LNCaP clone FGC (cell line): ENCODE measurements at regions not wholly inside any gene's neighbourhood (a gene's known extent, or its start where the extent isn't known, plus 50 kb on each side); places are given as distances from the start of the nearest gene placed in this dataset.

Experiments used
- DNase-seq: peaks from one replicate; pipeline ENCODE4 v3.0.0-alpha.2; 2011; ENCODE audit warnings: low read depth
- H3K4me3 ChIP-seq: 2 replicates; pipeline ENCODE4 v1.5.1; 2011; ENCODE audit warnings: mild to moderate bottlenecking, low read depth, low read length, control low read depth
- CTCF ChIP-seq: IDR thresholded peaks from 2 replicates; pipeline ENCODE4 v1.5.1; 2012; ENCODE audit warnings: mild to moderate bottlenecking; ENCODE audit not compliant: control insufficient read depth, insufficient read depth; ENCODE audit errors: extremely low read depth

GRCh38 chr11:37612146-37612545, 1014.1 kb upstream of the RAG2 start:
- DNase-seq = no peak
- no peak for TF ChIP-seq CTCF

GRCh38 chr11:37605229-37605628, 1007.2 kb upstream of the RAG2 start:
- no peak for TF ChIP-seq CTCF
- DNase-seq = no peak
- no peak overlapping the region for H3K4me3 ChIP-seq

More at GRCh38 chr11:37612146-37612545, 1014.1 kb upstream of the RAG2 start:
- H3K4me3 ChIP-seq = no peak overlapping the region

- no peak for TF ChIP-seq CTCF
- DNase-seq = no peak
- no peak overlapping the region for H3K4me3 ChIP-seq
Measured at GRCh38 chr11:37598381-37598780, 1000.3 kb upstream of the RAG2 start.

GRCh38 chr11:37597776-37598175, 999.7 kb upstream of the RAG2 start:
- no peak for TF ChIP-seq CTCF
- H3K4me3 ChIP-seq = no peak overlapping the region
- DNase-seq = no peak

GRCh38 chr11:37595845-37596244, 997.8 kb upstream of the RAG2 start:
- no peak for DNase-seq
- TF ChIP-seq CTCF = no peak
- no peak overlapping the region for H3K4me3 ChIP-seq

GRCh38 chr11:37574361-37574760, 976.3 kb upstream of the RAG2 start:
- no peak for TF ChIP-seq CTCF
- no peak overlapping the region for H3K4me3 ChIP-seq
- DNase-seq = no peak

- TF ChIP-seq CTCF = no peak
- H3K4me3 ChIP-seq = no peak overlapping the region
- DNase-seq = no peak
Measured at GRCh38 chr11:37572491-37573171, 974.6 kb upstream of the RAG2 start.
